ENCODE measurements at regions not wholly inside any gene's neighbourhood (a gene's known extent, or its start where the extent isn't known, plus 50 kb on each side); places are given as distances from the start of the nearest gene placed in this dataset.

DNA sequence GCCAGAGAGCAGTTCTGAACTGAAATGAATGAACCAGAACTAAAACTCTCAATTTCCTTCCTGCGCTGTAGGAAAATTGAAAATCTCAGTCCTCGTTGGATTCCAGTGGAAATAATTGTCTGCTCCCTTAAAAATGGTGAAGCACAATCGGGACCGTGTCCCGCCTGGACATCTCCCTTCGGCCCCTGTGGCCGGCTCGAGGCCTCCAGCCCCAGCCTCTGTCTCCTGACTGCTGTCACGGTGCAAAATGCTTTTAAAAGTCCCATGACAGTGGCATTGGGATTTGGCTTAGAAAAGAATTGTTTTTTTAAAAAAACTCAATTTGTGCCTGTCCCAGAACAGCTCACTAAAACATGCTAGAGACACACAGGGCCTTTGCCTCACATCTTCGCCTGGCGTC lies 142.5 kb downstream of the ZNF664 start:
- TF ChIP-seq SMC3 (conservative IDR thresholded peaks at IDR 0.05; ENCODE audit: poor library complexity) (no peak), POLR2AphosphoS5 (IDR thresholded peaks at IDR 0.05) (no peak), RAD21 (conservative IDR thresholded peaks at IDR 0.05) (no peak), CTCF (IDR thresholded peaks at IDR 0.05; ENCODE audit: poor library complexity, severe bottlenecking) (no peak), EZH2 (IDR thresholded peaks at IDR 0.05; ENCODE audit: borderline replicate concordance, insufficient read depth, low read length, poor library complexity, severe bottlenecking) (no peak), EP300 (conservative IDR thresholded peaks at IDR 0.05; ENCODE audit: poor library complexity, severe bottlenecking) (no peak), MXI1 (conservative IDR thresholded peaks at IDR 0.05; ENCODE audit: poor library complexity, severe bottlenecking) (no peak), TAF1 (IDR thresholded peaks at IDR 0.05; ENCODE audit: low read depth) (no peak), REST (IDR thresholded peaks at IDR 0.05; ENCODE audit: borderline replicate concordance) (no peak)

All from neural cell (in vitro differentiated cells).